OCI-LY7 (cell line): ENCODE measurements at regions not wholly inside any gene's neighbourhood (a gene's known extent, or its start where the extent isn't known, plus 50 kb on each side); places are given as distances from the start of the nearest gene placed in this dataset.

ENCODE experiments used
- BruUV-seq: library from RNA; stranded (reverse); fragments of 400-500 nt; replicated peaks from 2 replicates; lab custom pipeline; 2021; lab: Mats Ljungman, UMichigan
- CTCF ChIA-PET: fragments of 300-600 bp; sonication (Branson Sonifier 250); formaldehyde crosslinking; loops from one replicate; lab custom pipeline; 2022; ENCODE audit warnings: antibody characterized with exemption; ENCODE audit not compliant: unreplicated experiment; lab: Charles Lee
- POLR2A ChIA-PET: fragments of 300-600 bp; sonication (Branson Sonifier 250); formaldehyde crosslinking; loops from one replicate; lab custom pipeline; 2022; ENCODE audit warnings: antibody characterized with exemption; lab: Charles Lee
- DNase-seq: peaks from one replicate; pipeline ENCODE4 v3.0.0-alpha.2; 2015; ENCODE audit warnings: low spot score
- H2AFZ ChIP-seq: fragments of 200-600 bp; sonication (generic), shearing (Covaris generic); 2 replicates; pipeline ENCODE4 v1.6.1; 2014; ENCODE audit warnings: mild to moderate bottlenecking, antibody characterized with exemption, low read length, moderate library complexity
- H3K27ac ChIP-seq: fragments of 200-600 bp; sonication (generic); 2 replicates; pipeline ENCODE4 v1.5.1; 2014; ENCODE audit warnings: mixed run types, low read depth, mild to moderate bottlenecking, moderate library complexity, low read length, inconsistent platforms; ENCODE audit not compliant: poor library complexity, severe bottlenecking
- H3K36me3 ChIP-seq: fragments of 200-600 bp; sonication (generic); 2 replicates; pipeline ENCODE4 v1.6.1; 2014; ENCODE audit warnings: mild to moderate bottlenecking, antibody characterized with exemption, low read length, moderate library complexity, mixed read lengths; ENCODE audit not compliant: insufficient read depth
- H3K4me1 ChIP-seq: fragments of 200-600 bp; sonication (generic); 2 replicates; pipeline ENCODE4 v1.5.1; 2014; ENCODE audit warnings: mild to moderate bottlenecking, low read length; ENCODE audit not compliant: insufficient read depth, poor library complexity, severe bottlenecking
- H3K4me2 ChIP-seq: fragments of 200-600 bp; sonication (generic); 2 replicates; pipeline ENCODE4 v1.6.1; 2014; ENCODE audit warnings: mild to moderate bottlenecking, low read length
- H3K4me3 ChIP-seq: fragments of 200-600 bp; sonication (generic); 2 replicates; pipeline ENCODE4 v1.5.1; 2014; ENCODE audit warnings: mild to moderate bottlenecking, low read depth, low read length; ENCODE audit not compliant: poor library complexity, severe bottlenecking
- H3K79me2 ChIP-seq: fragments of 200-600 bp; sonication (generic); 2 replicates; pipeline ENCODE4 v1.6.1; 2016; ENCODE audit warnings: low read depth, mild to moderate bottlenecking, low read length, moderate library complexity, mixed read lengths; ENCODE audit not compliant: insufficient read depth
- H3K9me2 ChIP-seq: fragments of 200-600 bp; sonication (generic); 2 replicates; pipeline ENCODE4 v1.6.1; 2016; ENCODE audit warnings: mild to moderate bottlenecking, low read length, mixed read lengths; ENCODE audit not compliant: insufficient read depth
- H3K9me3 ChIP-seq: fragments of 200-600 bp; sonication (generic); 2 replicates; pipeline ENCODE4 v1.6.1; 2014; ENCODE audit warnings: mild to moderate bottlenecking, mixed run types, low read length, mixed read lengths
- H4K20me1 ChIP-seq: fragments of 200-600 bp; sonication (generic); 2 replicates; pipeline ENCODE4 v1.6.1; 2014; ENCODE audit warnings: mild to moderate bottlenecking, antibody characterized with exemption, low read length, moderate library complexity, mixed read lengths; ENCODE audit not compliant: insufficient read depth
- CTCF ChIP-seq: fragments of 200-600 bp; sonication (generic); conservative IDR thresholded peaks from 2 replicates; pipeline ENCODE4 v1.5.1; 2014; ENCODE audit warnings: mild to moderate bottlenecking, antibody characterized with exemption, low read length, moderate library complexity, mixed read lengths
- EZH2phosphoT487 ChIP-seq: fragments of 200-600 bp; sonication (generic); IDR thresholded peaks from 2 replicates; pipeline ENCODE4 v1.6.1; 2018; ENCODE audit warnings: low read depth, borderline replicate concordance, mild to moderate bottlenecking, mixed run types, antibody characterized with exemption, low read length, moderate library complexity, mixed read lengths
- intact Hi-C: fragments of 100-400 bp; cut with micrococcal nuclease; formaldehyde crosslinking; loops from one replicate; pipeline ENCODE4 v1.10.0; 2022; ENCODE audit not compliant: unreplicated experiment

DNA sequence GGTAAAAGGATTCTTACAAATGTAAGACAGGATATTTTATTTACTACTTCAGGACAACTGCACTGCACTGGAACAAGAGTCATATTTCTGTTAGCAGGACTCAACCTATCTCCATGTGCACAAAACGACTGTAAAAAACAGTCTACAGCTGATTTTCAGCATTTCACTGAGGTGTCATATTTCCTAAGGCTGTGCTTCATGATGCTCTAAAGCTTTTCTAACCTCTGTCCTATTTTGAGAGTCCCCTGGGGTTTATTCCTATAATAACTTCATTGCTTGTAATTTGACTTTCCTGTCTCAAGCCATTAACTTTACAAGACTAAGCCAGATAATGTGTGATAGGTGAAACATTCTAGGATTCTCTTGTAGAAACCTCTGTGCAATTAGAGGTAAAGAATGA is 472.3 kb downstream of the HINT1 start:
- H3K9me3 ChIP-seq: no peaks in the 10 kb centered on the region
- intact Hi-C loops: no loop called here
- BruUV-seq: no TSS peak
- H4K20me1 ChIP-seq: no peaks in the 10 kb centered on the region
- TF ChIP-seq CTCF: no peak
- no peak for TF ChIP-seq EZH2phosphoT487
- POLR2A ChIA-PET: interaction anchor here (0.7 kb wide), 1 partner anchor 24 kb away, joined by 3 read pairs; no protein-coding TSS in a partner anchor
- H3K4me1 ChIP-seq: no peaks in the 10 kb centered on the region
- H3K79me2 ChIP-seq: no peaks in the 10 kb centered on the region
- DNase-seq: no peak
- CTCF ChIA-PET: no interaction called here
- no peaks in the 10 kb centered on the region for H3K9me2 ChIP-seq
- H3K27ac ChIP-seq: no peak overlapping the region
- no peak overlapping the region for H3K4me2 ChIP-seq
- no peaks in the 10 kb centered on the region for H3K36me3 ChIP-seq
- H3K4me3 ChIP-seq: no peak overlapping the region
- no peak overlapping the region for H2AFZ ChIP-seq

- intact Hi-C loops: no loop called here
- no peak for DNase-seq
- no peaks in the 10 kb centered on the region for H3K36me3 ChIP-seq
- no peaks in the 10 kb centered on the region for H3K79me2 ChIP-seq
- no TSS peak for BruUV-seq
- H3K4me3 ChIP-seq: no peak overlapping the region
- ChIA-PET POLR2A (interaction anchor here (0.6 to 0.7 kb wide), 2 partner anchors 16 to 1676 kb away, joined by 3 read pairs; no protein-coding TSS in a partner anchor), CTCF (no interaction called here)
- H4K20me1 ChIP-seq: no peaks in the 10 kb centered on the region
- H3K9me3 ChIP-seq: no peaks in the 10 kb centered on the region
- no peak overlapping the region for H3K27ac ChIP-seq
- TF ChIP-seq CTCF (no peak), EZH2phosphoT487 (no peak)
- no peak overlapping the region for H3K4me2 ChIP-seq
- H2AFZ ChIP-seq: no peak overlapping the region
- no peaks in the 10 kb centered on the region for H3K9me2 ChIP-seq
- H3K4me1 ChIP-seq: no peaks in the 10 kb centered on the region
These were observed 475.2 kb downstream of the HINT1 start for GRCh38 chr5:130689831-130690230.

DNA sequence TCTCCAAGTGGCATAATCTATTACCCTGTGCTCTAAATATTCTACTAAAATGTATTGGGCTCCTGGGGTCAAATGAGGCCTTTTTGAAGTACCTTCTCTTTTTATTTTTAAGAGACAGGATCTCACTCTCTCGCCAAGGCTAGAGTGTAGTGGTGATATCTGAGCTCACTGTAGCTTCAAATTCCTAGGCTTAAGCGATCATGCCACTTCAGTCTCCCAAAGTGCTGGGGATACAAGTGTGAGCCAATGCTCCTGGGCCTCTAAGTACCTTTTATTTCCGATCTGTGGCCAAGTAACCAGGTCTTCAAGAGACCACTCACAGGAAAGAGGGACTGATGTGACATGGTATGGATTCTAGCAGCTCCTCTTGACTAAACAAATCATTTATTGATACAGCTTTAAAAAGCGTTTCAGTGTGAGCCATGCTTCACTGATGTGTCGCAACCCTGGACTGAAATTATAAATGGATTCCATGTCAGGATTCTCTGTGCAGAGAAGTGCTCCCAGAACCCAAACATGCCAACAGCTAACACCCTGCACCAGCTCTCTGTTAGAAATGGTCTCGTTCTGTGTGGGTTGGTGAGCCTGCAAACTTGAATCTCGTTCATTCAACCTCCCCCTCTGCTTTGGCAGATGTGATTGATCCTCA is 477.8 kb downstream of the HINT1 start:
- Histone ChIP-seq H3K9me2 (no peaks in the 10 kb centered on the region), H3K4me3 (no peak overlapping the region), H3K4me1 (no peaks in the 10 kb centered on the region), H3K4me2 (no peak overlapping the region), H3K36me3 (no peaks in the 10 kb centered on the region), H2AFZ (no peak overlapping the region), H3K27ac (no peak overlapping the region), H3K9me3 (no peaks in the 10 kb centered on the region), H3K79me2 (no peaks in the 10 kb centered on the region), H4K20me1 (no peaks in the 10 kb centered on the region)
- no TSS peak for BruUV-seq
- no peak for TF ChIP-seq EZH2phosphoT487
- no peak for DNase-seq
- CTCF ChIA-PET: no interaction called here
- intact Hi-C loops: no loop called here
- POLR2A ChIA-PET: no interaction called here
